H1 (cell line): ENCODE measurements at regions not wholly inside any gene's neighbourhood (a gene's known extent, or its start where the extent isn't known, plus 50 kb on each side); places are given as distances from the start of the nearest gene placed in this dataset.

Experiments used
- CTCF ChIA-PET: fragments of 300-600 bp; sonication (Branson Sonifier 250); formaldehyde crosslinking; loops from one replicate; lab custom pipeline; 2021; ENCODE audit not compliant: partially characterized antibody; lab: Charles Lee
- POLR2A ChIA-PET: fragments of 300-600 bp; sonication (Branson Sonifier 250); formaldehyde crosslinking; loops from one replicate; lab custom pipeline; 2021; ENCODE audit warnings: inconsistent platforms; ENCODE audit not compliant: partially characterized antibody; lab: Charles Lee
- DNase-seq, 2 experiments: peaks; one replicate each; pipeline versions ENCODE4 v3.0.0 to v3.0.0-alpha.2; 2010 to 2022; ENCODE audit warnings: low spot score in 2 of 2, low read depth in 1 of 2, mixed read lengths in 1 of 2
- FAIRE-seq: peaks from 2 replicates; lab custom pipeline; 2011; peaks lifted over from hg19 to GRCh38; lab: Jason Lieb, UNC
- H2AFZ ChIP-seq: 2 replicates; pipeline ENCODE4 v1.8.1; 2012; ENCODE audit warnings: low read length, inconsistent platforms
- H2AK5ac ChIP-seq: 2 replicates; pipeline ENCODE4 v1.6.1; 2013; ENCODE audit warnings: low read depth, low read length
- H2BK120ac ChIP-seq: replicated peaks from 2 replicates; pipeline ENCODE3; 2013; ENCODE audit warnings: low read depth, low read length, inconsistent platforms
- H2BK12ac ChIP-seq: 2 replicates; pipeline ENCODE4 v1.6.1; 2013; ENCODE audit warnings: low read depth, low read length
- H2BK15ac ChIP-seq: 2 replicates; pipeline ENCODE4 v1.6.1; 2013; ENCODE audit warnings: low read length
- H2BK20ac ChIP-seq: 2 replicates; pipeline ENCODE4 v1.6.1; 2013; ENCODE audit warnings: low read length
- H2BK5ac ChIP-seq: 2 replicates; pipeline ENCODE4 v1.6.1; 2013; ENCODE audit warnings: low read depth, low read length
- H3K14ac ChIP-seq: 2 replicates; pipeline ENCODE4 v1.6.1; 2013; ENCODE audit warnings: inconsistent platforms; ENCODE audit not compliant: insufficient read length
- H3K18ac ChIP-seq: 2 replicates; pipeline ENCODE4 v1.6.1; 2013; ENCODE audit warnings: low read length; ENCODE audit errors: extremely low read depth
- H3K23ac ChIP-seq: 2 replicates; pipeline ENCODE4 v1.6.1; 2013; ENCODE audit warnings: inconsistent platforms; ENCODE audit not compliant: insufficient read length
- H3K23me2 ChIP-seq: 2 replicates; pipeline ENCODE4 v1.6.1; 2013; ENCODE audit warnings: low read depth, low read length
- H3K27ac ChIP-seq: 2 replicates; pipeline ENCODE4 v1.6.1; 2011; ENCODE audit warnings: low read depth, low read length, inconsistent platforms
- H3K27me3 ChIP-seq, 4 experiments: replicated peaks in 1 of 4; 1 replicate in 1 of 4; 2 replicates in 3 of 4; pipeline versions ENCODE4 v1.6.1 to v1.8.1; 2011 to 2013; ENCODE audit warnings: low read length in 3 of 4, mild to moderate bottlenecking in 3 of 4, inconsistent platforms in 2 of 4, mixed read lengths in 2 of 4, moderate library complexity in 1 of 4; ENCODE audit not compliant: control insufficient read depth in 3 of 4, insufficient read depth in 3 of 4; ENCODE audit errors: extremely low read depth in 1 of 4
- H3K36me3 ChIP-seq, 4 experiments: 2 replicates each; pipeline versions ENCODE4 v1.6.1 to v1.8.1; 2011 to 2013; ENCODE audit warnings: mild to moderate bottlenecking in 4 of 4, low read length in 3 of 4, moderate library complexity in 2 of 4, control low read depth in 1 of 4, inconsistent platforms in 1 of 4; ENCODE audit not compliant: insufficient read depth in 4 of 4, control insufficient read depth in 2 of 4
- H3K4ac ChIP-seq: replicated peaks from 2 replicates; pipeline ENCODE3; 2013; ENCODE audit warnings: low read length, low read depth, mixed read lengths, inconsistent platforms; ENCODE audit not compliant: insufficient read length
- H3K4me1 ChIP-seq, 4 experiments: replicated peaks in 1 of 4; 1 replicate in 1 of 4; 2 replicates in 3 of 4; pipeline versions ENCODE4 v1.6.1 to v1.8.1; 2011 to 2013; ENCODE audit warnings: low read length in 3 of 4, inconsistent platforms in 2 of 4, mixed read lengths in 1 of 4; ENCODE audit not compliant: insufficient read depth in 4 of 4, control insufficient read depth in 3 of 4
- H3K4me2 ChIP-seq, 2 experiments: 2 replicates each; pipeline versions ENCODE4 v1.6.1 to v1.8.1; 2011 to 2013; ENCODE audit warnings: low read depth in 2 of 2, low read length in 2 of 2, control low read depth in 1 of 2, inconsistent platforms in 1 of 2, mild to moderate bottlenecking in 1 of 2; ENCODE audit not compliant: insufficient read depth in 1 of 2
- H3K4me3 ChIP-seq, 4 experiments: fragments of 200-600, 300-600 bp in 1 of 4; sonication (generic), shearing (Covaris generic), sonication (Bioruptor Twin) in 1 of 4; 2 replicates each; pipeline versions ENCODE4 v1.5.1 to v1.8.1; 2011 to 2016; ENCODE audit warnings: low read length in 4 of 4, low read depth in 3 of 4, control low read depth in 2 of 4, inconsistent platforms in 2 of 4, mild to moderate bottlenecking in 2 of 4, mixed read lengths in 1 of 4, moderate library complexity in 1 of 4; ENCODE audit not compliant: insufficient read depth in 2 of 4; ENCODE audit errors: extremely low read depth in 1 of 4
- H3K56ac ChIP-seq: replicated peaks from 2 replicates; pipeline ENCODE3; 2013; ENCODE audit warnings: low read depth, mild to moderate bottlenecking, mixed read lengths, low read length, inconsistent platforms; ENCODE audit not compliant: insufficient read length
- H3K79me1 ChIP-seq: 2 replicates; pipeline ENCODE4 v1.6.1; 2013; ENCODE audit warnings: low read depth, low read length, control low read depth
- H3K79me2 ChIP-seq, 2 experiments: 2 replicates each; pipeline versions ENCODE4 v1.6.1 to v1.8.1; 2012 to 2013; ENCODE audit warnings: low read length in 2 of 2, mild to moderate bottlenecking in 2 of 2, inconsistent platforms in 1 of 2; ENCODE audit not compliant: insufficient read depth in 2 of 2, control insufficient read depth in 1 of 2
- H3K9ac ChIP-seq, 4 experiments: replicated peaks in 1 of 4; 1 replicate in 1 of 4; 2 replicates in 3 of 4; pipeline versions ENCODE4 v1.6.1 to v1.8.1; 2011 to 2013; ENCODE audit warnings: low read depth in 3 of 4, low read length in 3 of 4, control low read depth in 2 of 4, mild to moderate bottlenecking in 2 of 4, moderate library complexity in 2 of 4, inconsistent platforms in 1 of 4; ENCODE audit errors: extremely low read depth in 1 of 4
- H3K9me3 ChIP-seq, 2 experiments: 2 replicates each; pipeline versions ENCODE4 v1.6.1 to v1.8.1; 2012 to 2013; ENCODE audit warnings: mild to moderate bottlenecking in 2 of 2, moderate library complexity in 2 of 2, control low read depth in 1 of 2, inconsistent platforms in 1 of 2, low read depth in 1 of 2, low read length in 1 of 2, mixed read lengths in 1 of 2; ENCODE audit not compliant: insufficient read depth in 2 of 2
- H4K20me1 ChIP-seq, 2 experiments: replicated peaks in 1 of 2; 2 replicates each; pipeline versions ENCODE3 to v1.8.1; 2011 to 2013; ENCODE audit warnings: inconsistent platforms in 2 of 2, low read length in 2 of 2, mild to moderate bottlenecking in 1 of 2; ENCODE audit not compliant: insufficient read depth in 2 of 2, control insufficient read depth in 1 of 2
- H4K5ac ChIP-seq: 2 replicates; pipeline ENCODE4 v1.6.1; 2013; ENCODE audit warnings: low read length, low read depth, mixed read lengths, inconsistent platforms; ENCODE audit not compliant: insufficient read length
- H4K8ac ChIP-seq: 2 replicates; pipeline ENCODE4 v1.8.0; 2013; ENCODE audit warnings: mild to moderate bottlenecking, moderate library complexity, low read length, inconsistent platforms; ENCODE audit not compliant: insufficient read depth; ENCODE audit errors: extremely low read depth
- H4K91ac ChIP-seq: replicated peaks from 2 replicates; pipeline ENCODE3; 2013; ENCODE audit warnings: low read length, mixed read lengths, inconsistent platforms; ENCODE audit not compliant: insufficient read length
- BRCA1 ChIP-seq: IDR thresholded peaks from 2 replicates; pipeline ENCODE4 v1.6.1; 2012; ENCODE audit warnings: low read depth, low read length, improper control_type of control experiment
- EZH2 ChIP-seq: fragments of 200-600 bp; sonication (generic); IDR thresholded peaks from 2 replicates; pipeline ENCODE4 v1.7.1; 2012; ENCODE audit warnings: low read depth, mild to moderate bottlenecking, moderate library complexity, low read length, inconsistent platforms; ENCODE audit not compliant: severe bottlenecking
- GABPA ChIP-seq: IDR thresholded peaks from 2 replicates; pipeline ENCODE4 v1.6.1; 2011; ENCODE audit warnings: mild to moderate bottlenecking, low read length, moderate library complexity, borderline replicate concordance; ENCODE audit not compliant: insufficient read depth
- HDAC6 ChIP-seq: IDR thresholded peaks from one replicate; pipeline ENCODE4 v1.7.1; 2012; ENCODE audit warnings: low read depth, mild to moderate bottlenecking, inconsistent platforms, low read length, moderate library complexity
- KDM1A ChIP-seq: fragments of 200-600, 300-600 bp; sonication (generic); IDR thresholded peaks from 2 replicates; pipeline ENCODE4 v1.7.1; 2016; ENCODE audit warnings: mild to moderate bottlenecking, low read length, borderline replicate concordance
- KDM5A ChIP-seq: fragments of 200-600 bp; IDR thresholded peaks from 2 replicates; pipeline ENCODE4 v1.7.1; 2012; ENCODE audit warnings: mild to moderate bottlenecking, low read length, inconsistent platforms, mixed read lengths
- MAFK ChIP-seq: IDR thresholded peaks from 2 replicates; pipeline ENCODE4 v1.6.1; 2012; ENCODE audit warnings: low read depth, mild to moderate bottlenecking, improper control_type of control experiment, low read length
- POLR2A ChIP-seq, 2 experiments: IDR thresholded peaks; 1 replicate in 1 of 2; 2 replicates in 1 of 2; pipeline ENCODE4 v1.6.1; 2011; ENCODE audit warnings: low read depth in 2 of 2, low read length in 2 of 2, mild to moderate bottlenecking in 2 of 2; ENCODE audit errors: control extremely low read depth in 1 of 2
- SIN3A ChIP-seq, 2 experiments: IDR thresholded peaks in 1 of 2; conservative IDR thresholded peaks in 1 of 2; 2 replicates each; pipeline ENCODE4 v1.6.1; 2011 to 2012; ENCODE audit warnings: low read length in 2 of 2, improper control_type of control experiment in 1 of 2, low read depth in 1 of 2, mild to moderate bottlenecking in 1 of 2
- SIRT6 ChIP-seq: IDR thresholded peaks from one replicate; pipeline ENCODE4 v1.7.1; 2012; ENCODE audit warnings: low read length, inconsistent platforms
- SIX5 ChIP-seq: IDR thresholded peaks from 2 replicates; pipeline ENCODE4 v1.6.1; 2011; ENCODE audit warnings: mild to moderate bottlenecking, low read depth, low read length
- TAF1 ChIP-seq: IDR thresholded peaks from 2 replicates; pipeline ENCODE4 v1.6.1; 2011; ENCODE audit warnings: mild to moderate bottlenecking, low read depth, low read length
- TBP ChIP-seq: IDR thresholded peaks from 2 replicates; pipeline ENCODE4 v1.6.1; 2011; ENCODE audit warnings: low read depth, low read length, improper control_type of control experiment
- TEAD4 ChIP-seq: IDR thresholded peaks from 2 replicates; pipeline ENCODE4 v1.6.1; 2012; ENCODE audit warnings: low read depth, low read length, inconsistent platforms, mixed read lengths
- YY1 ChIP-seq: IDR thresholded peaks from 2 replicates; pipeline ENCODE4 v1.6.1; 2011; ENCODE audit warnings: low read depth, mild to moderate bottlenecking, low read length
- TF ChIP-seq, protein P1 (sequence below): IDR thresholded peaks from 2 replicates; pipeline ENCODE4 v1.6.1; 2012; ENCODE audit warnings: inconsistent platforms

DNA sequence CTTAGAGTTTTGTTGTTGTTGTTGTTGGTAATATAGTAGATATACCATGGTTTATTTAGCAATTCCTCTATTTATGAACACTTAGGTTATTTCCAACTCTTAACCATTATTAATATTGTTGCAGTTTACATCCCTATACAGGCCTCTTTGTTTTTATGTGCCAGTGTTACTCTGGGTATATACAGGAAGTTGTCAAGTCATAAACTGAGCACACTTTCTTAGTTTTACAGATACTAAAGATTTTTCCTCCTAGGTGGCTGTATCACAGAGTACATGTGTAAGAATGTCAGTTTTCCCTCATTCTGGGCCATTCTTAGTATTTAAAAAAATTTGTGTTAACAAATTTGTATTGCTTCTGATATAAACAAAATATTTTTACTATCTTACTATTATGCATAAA is 128.4 kb downstream of the ARL4A start:
- Histone ChIP-seq H4K8ac (no peak overlapping the region), H2BK120ac (no peak overlapping the region), H3K4me3 (no peak overlapping the region), H3K23me2 (no peaks in the 10 kb centered on the region), H3K4ac (no peak overlapping the region), H2BK20ac (no peak overlapping the region), H4K5ac (no peak overlapping the region), H3K9me3 (no peaks in the 10 kb centered on the region), H2AK5ac (no peak overlapping the region), H3K79me2 (no peaks in the 10 kb centered on the region), H3K27ac (no peak overlapping the region), H3K23ac (no peak overlapping the region), H3K27me3 (no peaks in the 10 kb centered on the region), H3K18ac (no peak overlapping the region), H3K4me1 (peaks cover 0 to 9% (median 1%) of the 10 kb centered on the region in 4 experiments; a peak in 3 of 7 replicates), H4K91ac (no peak overlapping the region), H3K9ac (no peak overlapping the region), H3K4me2 (no peak overlapping the region), H3K79me1 (no peaks in the 10 kb centered on the region), H4K20me1 (no peaks in the 10 kb centered on the region), H2BK15ac (no peak overlapping the region), H2AFZ (no peak overlapping the region), H2BK5ac (no peak overlapping the region), H3K36me3 (no peaks in the 10 kb centered on the region), H2BK12ac (no peak overlapping the region), H3K56ac (no peak overlapping the region), H3K14ac (no peak overlapping the region)
- no peak for DNase-seq
- TF ChIP-seq BRCA1 (no peak), TEAD4 (no peak), EZH2 (no peak), YY1 (no peak), SIRT6 (no peak), MAFK (no peak), POLR2A (IDR thresholded peaks at IDR 0.05; ENCODE audit: control extremely low read depth in 1 of 2, low read depth in 2 of 2, low read length in 2 of 2) (no peak), KDM1A (no peak), SIN3A (conservative IDR thresholded peaks at IDR 0.05 in 1 of 2, IDR thresholded peaks at IDR 0.05 in 1 of 2; ENCODE audit: low read depth in 1 of 2, low read length in 2 of 2) (no peak), TAF1 (no peak), GABPA (no peak), KDM5A (no peak), HDAC6 (no peak), TBP (no peak), SIX5 (no peak)
- TF ChIP-seq, protein P1, sequence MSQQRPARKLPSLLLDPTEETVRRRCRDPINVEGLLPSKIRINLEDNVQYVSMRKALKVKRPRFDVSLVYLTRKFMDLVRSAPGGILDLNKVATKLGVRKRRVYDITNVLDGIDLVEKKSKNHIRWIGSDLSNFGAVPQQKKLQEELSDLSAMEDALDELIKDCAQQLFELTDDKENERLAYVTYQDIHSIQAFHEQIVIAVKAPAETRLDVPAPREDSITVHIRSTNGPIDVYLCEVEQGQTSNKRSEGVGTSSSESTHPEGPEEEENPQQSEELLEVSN = no peak
- FAIRE-seq = no peak
- POLR2A ChIA-PET = no interaction called here
- CTCF ChIA-PET = no interaction called here
